Neural progenitor cell (in vitro differentiated cells): ENCODE measurements at regions not wholly inside any gene's neighbourhood (a gene's known extent, or its start where the extent isn't known, plus 50 kb on each side); places are given as distances from the start of the nearest gene placed in this dataset.

Experiments used
- EZH2 ChIP-seq: fragments of 200-600 bp; sonication (generic); IDR thresholded peaks from 2 replicates; pipeline ENCODE4 v1.6.1; 2017; ENCODE audit warnings: antibody characterized with exemption, mild to moderate bottlenecking, moderate library complexity
- EZH2phosphoT487 ChIP-seq: fragments of 200-600 bp; sonication (generic); IDR thresholded peaks from 2 replicates; pipeline ENCODE4 v1.6.1; 2017; ENCODE audit warnings: antibody characterized with exemption
- TF ChIP-seq, protein P1 (sequence below): fragments of 200-600 bp; sonication (generic); IDR thresholded peaks from 2 replicates; pipeline ENCODE4 v1.5.1; 2017; ENCODE audit warnings: antibody characterized with exemption, mild to moderate bottlenecking

DNA sequence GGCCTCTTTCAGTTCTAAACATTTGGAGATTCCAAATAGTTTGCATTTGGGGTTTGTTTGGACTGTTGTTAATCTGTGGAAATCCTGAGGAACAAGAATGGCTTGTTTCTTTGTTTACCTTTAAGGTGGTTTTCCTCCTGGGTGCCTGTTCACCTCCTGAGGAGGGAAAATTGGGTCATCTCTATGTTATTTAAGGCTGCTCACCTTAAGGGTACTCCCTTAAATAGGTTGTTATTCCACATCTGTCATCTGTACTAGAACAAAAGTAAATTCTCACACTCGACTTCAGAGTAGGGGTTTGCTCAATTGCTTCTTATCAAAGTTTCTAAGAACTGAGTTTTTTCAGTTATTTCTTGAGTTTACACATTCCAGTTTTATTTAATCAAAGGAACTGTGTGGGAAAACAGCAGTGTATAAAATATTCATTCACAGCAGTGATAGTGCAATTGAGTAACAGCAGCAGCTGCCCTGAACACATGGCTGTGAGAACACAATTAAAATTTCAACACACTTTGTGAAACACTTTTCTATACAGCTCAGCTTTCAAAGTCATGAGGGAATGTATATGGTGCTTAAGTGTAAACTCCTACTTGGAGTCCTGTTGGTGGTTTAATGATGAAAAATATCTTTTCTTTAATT lies 238.5 kb upstream of the PGRMC2 start:
- TF ChIP-seq, protein P1, sequence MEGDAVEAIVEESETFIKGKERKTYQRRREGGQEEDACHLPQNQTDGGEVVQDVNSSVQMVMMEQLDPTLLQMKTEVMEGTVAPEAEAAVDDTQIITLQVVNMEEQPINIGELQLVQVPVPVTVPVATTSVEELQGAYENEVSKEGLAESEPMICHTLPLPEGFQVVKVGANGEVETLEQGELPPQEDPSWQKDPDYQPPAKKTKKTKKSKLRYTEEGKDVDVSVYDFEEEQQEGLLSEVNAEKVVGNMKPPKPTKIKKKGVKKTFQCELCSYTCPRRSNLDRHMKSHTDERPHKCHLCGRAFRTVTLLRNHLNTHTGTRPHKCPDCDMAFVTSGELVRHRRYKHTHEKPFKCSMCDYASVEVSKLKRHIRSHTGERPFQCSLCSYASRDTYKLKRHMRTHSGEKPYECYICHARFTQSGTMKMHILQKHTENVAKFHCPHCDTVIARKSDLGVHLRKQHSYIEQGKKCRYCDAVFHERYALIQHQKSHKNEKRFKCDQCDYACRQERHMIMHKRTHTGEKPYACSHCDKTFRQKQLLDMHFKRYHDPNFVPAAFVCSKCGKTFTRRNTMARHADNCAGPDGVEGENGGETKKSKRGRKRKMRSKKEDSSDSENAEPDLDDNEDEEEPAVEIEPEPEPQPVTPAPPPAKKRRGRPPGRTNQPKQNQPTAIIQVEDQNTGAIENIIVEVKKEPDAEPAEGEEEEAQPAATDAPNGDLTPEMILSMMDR: no peak
- TF ChIP-seq EZH2phosphoT487 (no peak), EZH2 (no peak)
